HL-60 (cell line): ENCODE measurements at regions not wholly inside any gene's neighbourhood (a gene's known extent, or its start where the extent isn't known, plus 50 kb on each side); places are given as distances from the start of the nearest gene placed in this dataset.

Experiments
- DNase-seq, 2 experiments: peaks; one replicate each; pipeline ENCODE4 v3.0.0-alpha.2; 2010 to 2020; ENCODE audit warnings: low read depth in 1 of 2, low spot score in 1 of 2
- H3K27ac ChIP-seq: fragments of 250-450 bp; sonication (Bioruptor Pico); replicated peaks from 2 replicates; pipeline ENCODE4 v1.5.1; 2020; ENCODE audit warnings: mild to moderate bottlenecking, moderate library complexity
- H3K27me3 ChIP-seq: fragments of 250-450 bp; sonication (Bioruptor Pico); 2 replicates; pipeline ENCODE4 v1.5.1; 2021; ENCODE audit warnings: mild to moderate bottlenecking, moderate library complexity; ENCODE audit not compliant: insufficient read depth, poor library complexity, severe bottlenecking
- H3K4me3 ChIP-seq: replicated peaks from 2 replicates; pipeline ENCODE4 v1.5.1; 2011; ENCODE audit warnings: mild to moderate bottlenecking, control low read depth, low read length; ENCODE audit not compliant: insufficient read depth
- GABPA ChIP-seq: IDR thresholded peaks from 2 replicates; pipeline ENCODE4 v1.6.1; 2012; ENCODE audit warnings: low read depth
- POLR2AphosphoS5 ChIP-seq: IDR thresholded peaks from 2 replicates; pipeline ENCODE4 v1.6.1; 2012; ENCODE audit warnings: low read depth
- SPI1 ChIP-seq: IDR thresholded peaks from 2 replicates; pipeline ENCODE4 v1.6.1; 2012; ENCODE audit warnings: low read depth, mild to moderate bottlenecking, borderline replicate concordance
- TF ChIP-seq, protein P1 (sequence below): IDR thresholded peaks from one replicate; pipeline ENCODE4 v1.5.1; 2011; ENCODE audit warnings: low read length, control low read depth, inconsistent platforms; ENCODE audit not compliant: insufficient read depth
- TF ChIP-seq, protein P2 (sequence below): IDR thresholded peaks from 2 replicates; pipeline ENCODE4 v1.6.1; 2012; ENCODE audit warnings: low read depth; ENCODE audit not compliant: insufficient replicate concordance

DNA sequence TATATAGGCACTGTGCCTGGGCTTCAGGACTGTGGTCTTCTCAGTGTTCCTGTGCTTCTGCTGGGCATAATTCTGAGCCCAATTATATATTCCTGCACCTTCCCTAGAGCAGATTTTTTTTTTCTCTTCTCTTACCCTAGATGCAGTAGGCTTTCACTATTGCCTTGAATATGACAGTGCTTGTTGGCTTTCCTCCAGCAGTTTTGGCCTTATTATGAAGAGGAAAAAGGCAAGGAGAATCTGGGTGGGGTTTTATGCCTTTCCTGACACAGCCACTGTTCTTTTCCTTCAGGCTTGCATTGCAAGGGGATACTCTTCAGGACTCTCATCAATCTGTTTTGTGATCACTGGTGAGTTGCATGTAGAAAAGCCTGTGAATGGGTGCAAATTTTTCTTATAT is 221.9 kb upstream of the CELF4 start:
- Histone ChIP-seq H3K4me3 (no peak overlapping the region), H3K27me3 (no peaks in the 10 kb centered on the region), H3K27ac (no peak overlapping the region)
- DNase-seq = no peak
- TF ChIP-seq SPI1 (no peak), POLR2AphosphoS5 (no peak), GABPA (no peak)
- TF ChIP-seq, protein P1, sequence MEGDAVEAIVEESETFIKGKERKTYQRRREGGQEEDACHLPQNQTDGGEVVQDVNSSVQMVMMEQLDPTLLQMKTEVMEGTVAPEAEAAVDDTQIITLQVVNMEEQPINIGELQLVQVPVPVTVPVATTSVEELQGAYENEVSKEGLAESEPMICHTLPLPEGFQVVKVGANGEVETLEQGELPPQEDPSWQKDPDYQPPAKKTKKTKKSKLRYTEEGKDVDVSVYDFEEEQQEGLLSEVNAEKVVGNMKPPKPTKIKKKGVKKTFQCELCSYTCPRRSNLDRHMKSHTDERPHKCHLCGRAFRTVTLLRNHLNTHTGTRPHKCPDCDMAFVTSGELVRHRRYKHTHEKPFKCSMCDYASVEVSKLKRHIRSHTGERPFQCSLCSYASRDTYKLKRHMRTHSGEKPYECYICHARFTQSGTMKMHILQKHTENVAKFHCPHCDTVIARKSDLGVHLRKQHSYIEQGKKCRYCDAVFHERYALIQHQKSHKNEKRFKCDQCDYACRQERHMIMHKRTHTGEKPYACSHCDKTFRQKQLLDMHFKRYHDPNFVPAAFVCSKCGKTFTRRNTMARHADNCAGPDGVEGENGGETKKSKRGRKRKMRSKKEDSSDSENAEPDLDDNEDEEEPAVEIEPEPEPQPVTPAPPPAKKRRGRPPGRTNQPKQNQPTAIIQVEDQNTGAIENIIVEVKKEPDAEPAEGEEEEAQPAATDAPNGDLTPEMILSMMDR = no peak
- TF ChIP-seq, protein P2, sequence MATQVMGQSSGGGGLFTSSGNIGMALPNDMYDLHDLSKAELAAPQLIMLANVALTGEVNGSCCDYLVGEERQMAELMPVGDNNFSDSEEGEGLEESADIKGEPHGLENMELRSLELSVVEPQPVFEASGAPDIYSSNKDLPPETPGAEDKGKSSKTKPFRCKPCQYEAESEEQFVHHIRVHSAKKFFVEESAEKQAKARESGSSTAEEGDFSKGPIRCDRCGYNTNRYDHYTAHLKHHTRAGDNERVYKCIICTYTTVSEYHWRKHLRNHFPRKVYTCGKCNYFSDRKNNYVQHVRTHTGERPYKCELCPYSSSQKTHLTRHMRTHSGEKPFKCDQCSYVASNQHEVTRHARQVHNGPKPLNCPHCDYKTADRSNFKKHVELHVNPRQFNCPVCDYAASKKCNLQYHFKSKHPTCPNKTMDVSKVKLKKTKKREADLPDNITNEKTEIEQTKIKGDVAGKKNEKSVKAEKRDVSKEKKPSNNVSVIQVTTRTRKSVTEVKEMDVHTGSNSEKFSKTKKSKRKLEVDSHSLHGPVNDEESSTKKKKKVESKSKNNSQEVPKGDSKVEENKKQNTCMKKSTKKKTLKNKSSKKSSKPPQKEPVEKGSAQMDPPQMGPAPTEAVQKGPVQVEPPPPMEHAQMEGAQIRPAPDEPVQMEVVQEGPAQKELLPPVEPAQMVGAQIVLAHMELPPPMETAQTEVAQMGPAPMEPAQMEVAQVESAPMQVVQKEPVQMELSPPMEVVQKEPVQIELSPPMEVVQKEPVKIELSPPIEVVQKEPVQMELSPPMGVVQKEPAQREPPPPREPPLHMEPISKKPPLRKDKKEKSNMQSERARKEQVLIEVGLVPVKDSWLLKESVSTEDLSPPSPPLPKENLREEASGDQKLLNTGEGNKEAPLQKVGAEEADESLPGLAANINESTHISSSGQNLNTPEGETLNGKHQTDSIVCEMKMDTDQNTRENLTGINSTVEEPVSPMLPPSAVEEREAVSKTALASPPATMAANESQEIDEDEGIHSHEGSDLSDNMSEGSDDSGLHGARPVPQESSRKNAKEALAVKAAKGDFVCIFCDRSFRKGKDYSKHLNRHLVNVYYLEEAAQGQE = no peak

DNA sequence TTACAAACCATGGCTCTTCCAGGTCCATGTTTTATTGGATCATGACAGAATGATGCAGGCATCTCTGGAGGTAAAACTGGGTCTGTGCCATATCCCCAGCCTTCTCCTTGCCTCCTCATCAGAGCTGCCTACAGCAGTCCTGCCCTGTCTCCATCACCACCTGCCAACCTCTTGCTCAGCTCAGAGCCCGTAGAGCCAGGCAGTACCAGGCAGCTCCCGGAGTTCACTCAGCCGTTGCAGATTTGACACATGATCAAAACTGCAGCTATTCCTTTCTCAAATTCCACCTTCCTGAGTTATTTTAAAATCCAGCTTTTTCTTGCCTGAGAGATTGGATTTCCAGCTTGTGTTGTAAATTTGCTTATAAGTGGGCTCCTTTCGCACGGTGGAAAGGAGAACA is 218.2 kb upstream of the CELF4 start:
- no peak for DNase-seq
- TF ChIP-seq, protein P1 = no peak
- no peak for TF ChIP-seq GABPA
- TF ChIP-seq POLR2AphosphoS5 = no peak
- TF ChIP-seq, protein P2 = no peak
- no peak for TF ChIP-seq SPI1

DNA sequence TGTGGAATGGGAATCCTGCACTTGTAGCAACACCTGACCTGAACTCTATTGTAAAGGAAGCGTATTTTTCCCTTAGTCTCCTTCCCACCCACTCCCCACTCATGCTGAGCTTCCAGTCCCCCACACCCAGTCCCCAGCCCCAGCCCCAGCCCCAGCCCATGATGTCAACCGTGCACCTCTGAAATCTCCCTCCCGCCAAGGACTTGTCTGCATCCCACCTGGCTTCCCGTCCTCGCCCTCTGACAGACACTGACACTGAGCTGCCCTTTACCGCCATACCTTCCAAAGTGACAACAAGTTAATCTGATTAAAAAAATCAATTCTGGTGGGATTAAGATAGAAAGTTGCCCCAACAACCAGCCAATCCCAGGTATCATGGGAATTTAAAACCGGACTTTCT is 213.6 kb upstream of the CELF4 start:
- Histone ChIP-seq H3K27ac (no peak overlapping the region), H3K4me3 (no peak overlapping the region), H3K27me3 (no peaks in the 10 kb centered on the region)
- no peak for TF ChIP-seq GABPA
- TF ChIP-seq, protein P1 = no peak
- no peak for TF ChIP-seq POLR2AphosphoS5
- no peak for TF ChIP-seq SPI1
- TF ChIP-seq, protein P2 = no peak
- DNase-seq = no peak

More for the DNA sequence above, 218.2 kb upstream of the CELF4 start:
- H3K4me3 ChIP-seq = no peak overlapping the region
- no peak overlapping the region for H3K27ac ChIP-seq
- no peaks in the 10 kb centered on the region for H3K27me3 ChIP-seq
